Ascending aorta (tissue), 2 donors: ENCODE measurements at regions not wholly inside any gene's neighbourhood (a gene's known extent, or its start where the extent isn't known, plus 50 kb on each side); places are given as distances from the start of the nearest gene placed in this dataset.

Experiments used
- DNase-seq, 2 donors: peaks; one replicate each; pipeline ENCODE4 v3.0.0-alpha.2; 2019; ENCODE audit warnings: low spot score in 2 of 2
- H3K27ac ChIP-seq, 2 donors: fragments of 200-600 bp; sonication (generic); one replicate each; pipeline ENCODE4 v1.5.1; 2016 to 2017; ENCODE audit warnings: mild to moderate bottlenecking in 1 of 2
- H3K27me3 ChIP-seq: fragments of 200-600 bp; sonication (generic); one replicate; pipeline ENCODE4 v1.5.1; 2017
- H3K36me3 ChIP-seq, 2 donors: fragments of 200-600 bp; sonication (generic); one replicate each; pipeline ENCODE4 v1.5.1; 2016
- H3K4me1 ChIP-seq, 2 donors: fragments of 200-600 bp; sonication (generic); one replicate each; pipeline ENCODE4 v1.5.1; 2016 to 2017; ENCODE audit warnings: mild to moderate bottlenecking in 1 of 2
- H3K4me3 ChIP-seq, 2 donors: fragments of 200-600 bp; sonication (generic); one replicate each; pipeline ENCODE4 v1.5.1; 2016 to 2017; ENCODE audit warnings: mild to moderate bottlenecking in 1 of 2
- H3K9me3 ChIP-seq, 2 donors: fragments of 200-600 bp; sonication (generic); one replicate each; pipeline ENCODE4 v1.5.1; 2016
- intact Hi-C: fragments of 100-400 bp; cut with DNase I; formaldehyde crosslinking; loops from one replicate; pipeline ENCODE4 v1.15.1; 2023
- TF ChIP-seq, protein P1 (sequence below), 3 experiments: fragments of 200-600 bp in 2 of 3; fragments of 450-650 bp in 1 of 3; sonication (generic) in 2 of 3; IDR thresholded peaks; one replicate each; pipeline ENCODE4 v1.5.1; 2016 to 2019; ENCODE audit warnings: antibody characterized with exemption in 3 of 3, mild to moderate bottlenecking in 1 of 3, moderate library complexity in 1 of 3

DNA sequence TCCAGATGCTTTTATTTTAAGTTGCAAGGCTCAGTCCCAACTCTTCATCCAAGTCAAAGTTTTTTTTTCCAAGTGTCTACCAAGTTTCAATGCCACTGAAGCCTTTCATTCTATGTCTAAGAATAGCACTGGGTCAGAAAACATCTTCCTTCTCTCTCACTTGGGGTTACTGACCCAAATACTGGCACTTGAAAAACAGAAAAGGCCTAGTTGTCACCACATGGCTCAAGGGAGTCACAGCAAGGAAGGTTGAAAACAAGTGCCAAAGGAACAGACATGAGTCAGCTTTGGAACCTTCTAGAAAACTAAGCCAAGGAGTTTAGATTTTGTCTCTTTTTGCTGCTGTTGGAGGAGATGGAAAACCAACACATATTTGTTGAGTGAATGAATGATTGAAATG, 146.5 kb downstream of the COPS8 start:
- DNase-seq: no peak
- TF ChIP-seq, protein P1, sequence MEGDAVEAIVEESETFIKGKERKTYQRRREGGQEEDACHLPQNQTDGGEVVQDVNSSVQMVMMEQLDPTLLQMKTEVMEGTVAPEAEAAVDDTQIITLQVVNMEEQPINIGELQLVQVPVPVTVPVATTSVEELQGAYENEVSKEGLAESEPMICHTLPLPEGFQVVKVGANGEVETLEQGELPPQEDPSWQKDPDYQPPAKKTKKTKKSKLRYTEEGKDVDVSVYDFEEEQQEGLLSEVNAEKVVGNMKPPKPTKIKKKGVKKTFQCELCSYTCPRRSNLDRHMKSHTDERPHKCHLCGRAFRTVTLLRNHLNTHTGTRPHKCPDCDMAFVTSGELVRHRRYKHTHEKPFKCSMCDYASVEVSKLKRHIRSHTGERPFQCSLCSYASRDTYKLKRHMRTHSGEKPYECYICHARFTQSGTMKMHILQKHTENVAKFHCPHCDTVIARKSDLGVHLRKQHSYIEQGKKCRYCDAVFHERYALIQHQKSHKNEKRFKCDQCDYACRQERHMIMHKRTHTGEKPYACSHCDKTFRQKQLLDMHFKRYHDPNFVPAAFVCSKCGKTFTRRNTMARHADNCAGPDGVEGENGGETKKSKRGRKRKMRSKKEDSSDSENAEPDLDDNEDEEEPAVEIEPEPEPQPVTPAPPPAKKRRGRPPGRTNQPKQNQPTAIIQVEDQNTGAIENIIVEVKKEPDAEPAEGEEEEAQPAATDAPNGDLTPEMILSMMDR (IDR thresholded peaks at IDR 0.05): no peak
- no peaks in the 10 kb centered on the region for H3K36me3 ChIP-seq
- no peak overlapping the region for H3K4me3 ChIP-seq
- no peaks in the 10 kb centered on the region for H3K27me3 ChIP-seq
- peaks cover 0 to 6% of the 10 kb centered on the region in 2 donors for H3K4me1 ChIP-seq
- intact Hi-C loops: no loop called here
- H3K27ac ChIP-seq: peak overlapping the region in 1 of 2 donors; percentile 39
- H3K9me3 ChIP-seq: no peaks in the 10 kb centered on the region

DNA sequence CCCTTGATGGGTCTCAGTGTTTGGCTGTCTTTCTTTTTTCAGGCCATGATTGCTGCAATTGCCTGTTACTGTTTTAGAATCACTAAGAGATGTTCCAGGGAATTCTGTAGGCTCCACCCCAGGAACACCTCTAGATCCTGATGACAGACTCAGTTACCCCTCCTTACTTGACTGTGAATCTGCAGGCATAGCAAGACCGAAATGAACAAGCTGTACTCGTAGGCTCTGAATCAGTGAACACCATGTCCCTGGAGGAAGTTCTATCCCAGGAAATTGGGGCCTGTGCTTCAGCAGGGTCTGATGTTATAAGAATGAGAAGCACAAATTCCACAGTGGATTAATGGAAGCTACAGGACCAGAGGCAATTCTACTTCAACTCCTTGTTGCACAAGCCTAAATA, 148.6 kb downstream of the COPS8 start:
- TF ChIP-seq, protein P1 (IDR thresholded peaks at IDR 0.05): no peak
- intact Hi-C loops: no loop called here
- H3K27ac ChIP-seq: no peak overlapping the region
- no peaks in the 10 kb centered on the region for H3K9me3 ChIP-seq
- no peak overlapping the region for H3K4me3 ChIP-seq
- peaks cover 0 to 6% of the 10 kb centered on the region in 2 donors for H3K4me1 ChIP-seq
- H3K36me3 ChIP-seq: no peaks in the 10 kb centered on the region
- no peaks in the 10 kb centered on the region for H3K27me3 ChIP-seq
- DNase-seq: no peak

GRCh38 chr2:237235383-237236095, 149.8 kb downstream of the COPS8 start:
- Histone ChIP-seq H3K27me3 (no peaks in the 10 kb centered on the region), H3K4me3 (no peak overlapping the region), H3K4me1 (peaks cover 0 to 6% of the 10 kb centered on the region in 2 donors), H3K36me3 (no peaks in the 10 kb centered on the region), H3K9me3 (peaks cover 0 to 3% of the 10 kb centered on the region in 2 donors), H3K27ac (no peak overlapping the region)
- TF ChIP-seq, protein P1 (IDR thresholded peaks at IDR 0.05): no peak
- intact Hi-C loops: no loop called here
- DNase-seq: no peak

GRCh38 chr2:237236188-237236587, 150.5 kb downstream of the COPS8 start:
- DNase-seq: no peak
- Histone ChIP-seq H3K27ac (no peak overlapping the region), H3K27me3 (no peaks in the 10 kb centered on the region), H3K36me3 (no peaks in the 10 kb centered on the region), H3K9me3 (peaks cover 0 to 9% of the 10 kb centered on the region in 2 donors), H3K4me1 (peaks cover 0 to 6% of the 10 kb centered on the region in 2 donors), H3K4me3 (no peak overlapping the region)
- intact Hi-C loops: no loop called here
- TF ChIP-seq, protein P1 (IDR thresholded peaks at IDR 0.05): no peak

DNA sequence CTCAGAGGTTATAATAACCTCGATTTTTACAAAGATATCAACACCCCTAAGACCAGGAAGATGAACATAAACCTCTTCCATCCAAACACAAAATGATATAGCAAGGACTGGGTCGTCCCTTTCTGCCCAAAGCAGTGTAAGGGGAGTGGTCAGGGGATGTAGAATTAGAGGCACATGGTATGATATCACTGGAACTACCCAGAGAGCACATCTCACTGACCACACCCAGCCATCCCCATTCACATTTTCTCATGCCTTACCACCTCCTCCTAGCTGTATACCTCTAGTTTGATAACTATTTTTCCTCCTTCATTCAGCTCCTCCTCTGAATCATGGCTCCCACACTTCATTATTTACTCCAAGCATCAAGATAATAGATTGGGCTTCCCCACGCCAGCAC, 152.6 kb downstream of the COPS8 start:
- Histone ChIP-seq H3K9me3 (peaks cover 0 to 9% of the 10 kb centered on the region in 2 donors), H3K27ac (no peak overlapping the region), H3K36me3 (no peaks in the 10 kb centered on the region), H3K4me1 (peaks cover 0 to 3% of the 10 kb centered on the region in 2 donors), H3K27me3 (no peaks in the 10 kb centered on the region), H3K4me3 (no peak overlapping the region)
- intact Hi-C loops: no loop called here
- TF ChIP-seq, protein P1 (IDR thresholded peaks at IDR 0.05): no peak
- DNase-seq: no peak
